OCI-LY1 (cell line): ENCODE measurements at regions not wholly inside any gene's neighbourhood (a gene's known extent, or its start where the extent isn't known, plus 50 kb on each side); places are given as distances from the start of the nearest gene placed in this dataset.

Experiments used
- CTCF ChIP-seq: fragments of 200-600 bp; sonication (generic), shearing (Covaris generic); IDR thresholded peaks from 2 replicates; pipeline ENCODE4 v1.5.1; 2017; ENCODE audit warnings: mild to moderate bottlenecking, antibody characterized with exemption, low read length, moderate library complexity, mixed read lengths
- EZH2 ChIP-seq: fragments of 200-600 bp; sonication (generic), shearing (Covaris generic); IDR thresholded peaks from 2 replicates; pipeline ENCODE4 v1.8.0; 2017; ENCODE audit warnings: borderline replicate concordance, mixed run types, mild to moderate bottlenecking, antibody characterized with exemption, low read length, moderate library complexity, mixed read lengths

- no peak for TF ChIP-seq EZH2
- TF ChIP-seq CTCF: no peak
Measured at GRCh38 chr2:64401529-64401880, 52.5 kb upstream of the LGALSL start.
